Stomach (tissue), 8 donors: ENCODE measurements at regions not wholly inside any gene's neighbourhood (a gene's known extent, or its start where the extent isn't known, plus 50 kb on each side); places are given as distances from the start of the nearest gene placed in this dataset.

ENCODE experiments used
- DNase-seq, 2 donors: peaks; one replicate each; pipeline versions ENCODE4 v3.0.0 to v3.0.0-alpha.2; 2013 to 2019
- H3K27ac ChIP-seq, 5 donors: fragments of 200-600 bp in 4 of 5; sonication (generic) in 4 of 5; one replicate each; pipeline ENCODE4 v1.5.1; 2013 to 2019; ENCODE audit warnings: mild to moderate bottlenecking in 1 of 5, moderate library complexity in 1 of 5
- H3K27me3 ChIP-seq, 3 donors: fragments of 200-600 bp; sonication (generic); one replicate each; pipeline ENCODE4 v1.5.1; 2017 to 2019; ENCODE audit warnings: mixed run types in 1 of 3
- H3K36me3 ChIP-seq, 4 donors: fragments of 200-600 bp; sonication (generic); 1 replicate in 3 of 4; 2 replicates in 1 of 4; pipeline ENCODE4 v1.5.1; 2016 to 2019
- H3K4me1 ChIP-seq, 4 donors: fragments of 200-600 bp; sonication (generic); one replicate each; pipeline ENCODE4 v1.5.1; 2016 to 2019
- H3K4me3 ChIP-seq, 4 donors: fragments of 200-600 bp; sonication (generic) in 3 of 4; one replicate each; pipeline ENCODE4 v1.5.1; 2016 to 2019; ENCODE audit warnings: mild to moderate bottlenecking in 1 of 4
- H3K9me3 ChIP-seq, 4 donors: fragments of 200-600 bp; sonication (generic); one replicate each; pipeline ENCODE4 v1.5.1; 2016 to 2019
- CTCF ChIP-seq, 7 experiments: fragments of 450-650 bp in 4 of 7; fragments of 200-600 bp in 3 of 7; sonication (generic) in 3 of 7; IDR thresholded peaks; one replicate each; pipeline ENCODE4 v1.5.1; 2016 to 2019; ENCODE audit warnings: antibody characterized with exemption in 7 of 7, control low read depth in 2 of 7, mild to moderate bottlenecking in 1 of 7
- EP300 ChIP-seq: sonication (generic); formaldehyde crosslinking; IDR thresholded peaks from one replicate; pipeline ENCODE4 v1.6.1; 2017; ENCODE audit warnings: antibody characterized with exemption
- POLR2A ChIP-seq, 4 donors: fragments of 450-650 bp; IDR thresholded peaks; one replicate each; pipeline ENCODE4 v1.6.1; 2016; ENCODE audit warnings: antibody characterized with exemption in 4 of 4, control low read depth in 2 of 4, mild to moderate bottlenecking in 1 of 4, moderate library complexity in 1 of 4
- POLR2AphosphoS5 ChIP-seq, 3 donors: sonication (generic); formaldehyde crosslinking; IDR thresholded peaks; one replicate each; pipeline ENCODE4 v1.6.1; 2016; ENCODE audit warnings: antibody characterized with exemption in 3 of 3
- WGBS, 5 donors: extraction: QIAGEN DNeasy Blood & Tissue Kit in 3 of 5; methylation state at CpG; one replicate each; pipeline versions ENCODE4 v1.1.5 to v1.1.7; 2013 to 2018; 5-methylcytosine and 5-hydroxymethylcytosine counted together
- intact Hi-C: fragments of 100-400 bp; cut with DNase I; formaldehyde crosslinking; loops from one replicate; pipeline ENCODE4 v1.15.1; 2023; ENCODE audit warnings: low total_unique reads
- donor health status: healthy with polysubstance abuse.
- donor health status: Bipolar disorder and iron deficiency.
- donor health status: healthy.

- 48 to 64% (median 56%) methylated on average over 6 of the region's 6 CpGs for WGBS, 5 donors
- no peaks in the 10 kb centered on the region for H3K9me3 ChIP-seq
- intact Hi-C loops = no loop called here
- H3K4me1 ChIP-seq = peaks cover 0 to 3% (median 0%) of the 10 kb centered on the region in 4 donors
- no peaks in the 10 kb centered on the region for H3K27me3 ChIP-seq
- no peak overlapping the region for H3K4me3 ChIP-seq
- no peak for DNase-seq
- no peaks in the 10 kb centered on the region for H3K36me3 ChIP-seq
- H3K27ac ChIP-seq = no peak overlapping the region
- TF ChIP-seq POLR2AphosphoS5 (IDR thresholded peaks at IDR 0.05) (no peak), EP300 (no peak), CTCF (IDR thresholded peaks at IDR 0.05) (no peak), POLR2A (IDR thresholded peaks at IDR 0.05) (no peak)
These were observed 129.7 kb upstream of the BOD1 start for GRCh38 chr5:173746047-173746646.

- Histone ChIP-seq H3K27ac (no peak overlapping the region), H3K4me3 (no peak overlapping the region), H3K4me1 (peaks cover 0 to 3% (median 0%) of the 10 kb centered on the region in 4 donors), H3K36me3 (no peaks in the 10 kb centered on the region), H3K27me3 (no peaks in the 10 kb centered on the region), H3K9me3 (no peaks in the 10 kb centered on the region)
- TF ChIP-seq POLR2A (IDR thresholded peaks at IDR 0.05) (no peak), POLR2AphosphoS5 (IDR thresholded peaks at IDR 0.05) (no peak), EP300 (no peak), CTCF (IDR thresholded peaks at IDR 0.05) (no peak)
- intact Hi-C loops = no loop called here
- no peak for DNase-seq
These were observed 131.4 kb upstream of the BOD1 start for GRCh38 chr5:173747876-173748275.

- intact Hi-C loops = loop anchor here (10.0 kb wide), 1 partner anchor 116 kb away; no protein-coding TSS in a partner anchor
- Histone ChIP-seq H3K27me3 (no peaks in the 10 kb centered on the region), H3K27ac (no peak overlapping the region), H3K4me1 (no peaks in the 10 kb centered on the region), H3K9me3 (no peaks in the 10 kb centered on the region), H3K4me3 (no peak overlapping the region), H3K36me3 (no peaks in the 10 kb centered on the region)
- no peak for DNase-seq
- TF ChIP-seq CTCF (IDR thresholded peaks at IDR 0.05) (no peak), POLR2A (IDR thresholded peaks at IDR 0.05) (no peak), POLR2AphosphoS5 (IDR thresholded peaks at IDR 0.05) (no peak), EP300 (no peak)
- WGBS, 5 donors = 84 to 92% (median 88%) methylated on average over 9 of the region's 9 CpGs
These were observed 134.3 kb upstream of the BOD1 start for GRCh38 chr5:173750538-173751265.

GRCh38 chr5:173751266-173751600 lies 134.8 kb upstream of the BOD1 start:
- no peaks in the 10 kb centered on the region for H3K36me3 ChIP-seq
- no peak for TF ChIP-seq EP300
- TF ChIP-seq POLR2A (IDR thresholded peaks at IDR 0.05) = no peak
- no peak for TF ChIP-seq CTCF (IDR thresholded peaks at IDR 0.05)
- TF ChIP-seq POLR2AphosphoS5 (IDR thresholded peaks at IDR 0.05) = no peak
- no peak overlapping the region for H3K4me3 ChIP-seq
- H3K27ac ChIP-seq = no peak overlapping the region
- WGBS, 5 donors = 87 to 92% (median 89%) methylated on average over 5 of the region's 5 CpGs
- H3K27me3 ChIP-seq = no peaks in the 10 kb centered on the region
- H3K9me3 ChIP-seq = no peaks in the 10 kb centered on the region
- intact Hi-C loops = loop anchor here (10.0 kb wide), 1 partner anchor 116 kb away; no protein-coding TSS in a partner anchor
- no peak for DNase-seq
- H3K4me1 ChIP-seq = no peaks in the 10 kb centered on the region
